GM12878 (cell line): ENCODE measurements at regions not wholly inside any gene's neighbourhood (a gene's known extent, or its start where the extent isn't known, plus 50 kb on each side); places are given as distances from the start of the nearest gene placed in this dataset.

ENCODE experiments used
- ATAC-seq: fragments of 200-7000 bp; cut with Tn5 transposase; 3 replicates; pipeline ENCODE4 v1.9.1; 2020; ENCODE audit warnings: mild to moderate bottlenecking, moderate library complexity
- BruUV-seq: library from RNA; stranded (reverse); fragments of 400-500 nt; replicated peaks from 2 replicates; lab custom pipeline; 2021; lab: Mats Ljungman, UMichigan
- CTCF ChIA-PET: fragments of 300-600 bp; sonication (Branson Sonifier 250); formaldehyde crosslinking; extraction: SDS; loops from one replicate; lab custom pipeline; 2021; ENCODE audit warnings: inconsistent platforms; lab: Yijun Ruan, JAX
- POLR2A ChIA-PET: fragments of 350-600 bp; formaldehyde crosslinking; extraction: SDS; loops from one replicate; lab custom pipeline; 2021; ENCODE audit warnings: inconsistent platforms; lab: Charles Lee
- RAD21 ChIA-PET: fragments of 300-600 bp; sonication (Branson Sonifier 250); formaldehyde crosslinking; loops from one replicate; lab custom pipeline; 2023; ENCODE audit warnings: antibody characterized with exemption; ENCODE audit not compliant: unreplicated experiment; lab: Charles Lee
- SMC1A ChIA-PET: fragments of 300-600 bp; sonication (Branson Sonifier 250); formaldehyde crosslinking; loops from one replicate; lab custom pipeline; 2023; ENCODE audit not compliant: unreplicated experiment, uncharacterized antibody; lab: Charles Lee
- DNase-seq: peaks from one replicate; pipeline ENCODE4 v3.0.0-alpha.2; 2011; ENCODE audit warnings: low read depth, low spot score
- FAIRE-seq: peaks from 3 replicates; lab custom pipeline; 2011; peaks lifted over from hg19 to GRCh38; lab: Jason Lieb, UNC
- H2AFZ ChIP-seq: 2 replicates; pipeline ENCODE4 v1.6.0; 2011; ENCODE audit warnings: low read depth, low read length, control low read depth; ENCODE audit not compliant: control insufficient read depth
- H3K27ac ChIP-seq: 2 replicates; pipeline ENCODE4 v1.5.1; 2011; ENCODE audit warnings: control low read depth; ENCODE audit not compliant: control insufficient read depth, insufficient read depth
- H3K27me3 ChIP-seq, 2 experiments: replicated peaks in 1 of 2; 2 replicates each; pipeline versions ENCODE4 v1.6.0 to v1.6.1; 2011; ENCODE audit warnings: low read length in 1 of 2; ENCODE audit not compliant: control insufficient read depth in 2 of 2, insufficient read depth in 2 of 2
- H3K36me3 ChIP-seq, 2 experiments: 2 replicates each; pipeline ENCODE4 v1.5.1; 2011; ENCODE audit warnings: low read length in 1 of 2; ENCODE audit not compliant: control insufficient read depth in 2 of 2, insufficient read depth in 2 of 2
- H3K4me1 ChIP-seq: 2 replicates; pipeline ENCODE4 v1.6.1; 2011; ENCODE audit warnings: mild to moderate bottlenecking, low read length, moderate library complexity, mixed read lengths; ENCODE audit not compliant: control insufficient read depth, insufficient read depth
- H3K4me2 ChIP-seq: 2 replicates; pipeline ENCODE4 v1.6.0; 2011; ENCODE audit warnings: control low read depth; ENCODE audit not compliant: control insufficient read depth, insufficient read depth
- H3K4me3 ChIP-seq: fragments of 200-600 bp; sonication (generic); 2 replicates; pipeline ENCODE4 v1.5.1; 2016
- H3K79me2 ChIP-seq: 2 replicates; pipeline ENCODE4 v1.6.0; 2011; ENCODE audit warnings: low read length; ENCODE audit not compliant: control insufficient read depth, insufficient read depth
- H3K9ac ChIP-seq: 2 replicates; pipeline ENCODE4 v1.8.0; 2011; ENCODE audit warnings: low read length, control low read depth, mixed read lengths; ENCODE audit not compliant: control insufficient read depth, insufficient read depth
- H3K9me3 ChIP-seq: replicated peaks from 3 replicates; pipeline ENCODE4 v1.5.1; 2011; ENCODE audit warnings: mild to moderate bottlenecking, low read length; ENCODE audit not compliant: control insufficient read depth, insufficient read depth
- H4K20me1 ChIP-seq: 2 replicates; pipeline ENCODE4 v1.6.0; 2011; ENCODE audit not compliant: control insufficient read depth, insufficient read depth
- CEBPB ChIP-seq, 2 experiments: fragments of 150-350 bp in 1 of 2; IDR thresholded peaks; 2 replicates each; pipeline ENCODE4 v1.6.1; 2012 to 2014; ENCODE audit warnings: low read depth in 2 of 2, low read length in 2 of 2, borderline replicate concordance in 1 of 2, inconsistent platforms in 1 of 2
- E4F1 ChIP-seq: fragments of 450-650 bp; IDR thresholded peaks from 2 replicates; pipeline ENCODE4 v1.6.1; 2018; ENCODE audit warnings: borderline replicate concordance, mild to moderate bottlenecking; ENCODE audit not compliant: partially characterized antibody
- ETV6 ChIP-seq, 2 experiments: fragments of 450-650 bp in 1 of 2; IDR thresholded peaks in 1 of 2; conservative IDR thresholded peaks in 1 of 2; 2 replicates each; pipeline ENCODE4 v1.6.1; 2014; ENCODE audit warnings: antibody characterized with exemption in 1 of 2, borderline replicate concordance in 1 of 2, low read depth in 1 of 2, mild to moderate bottlenecking in 1 of 2, moderate library complexity in 1 of 2
- FOS ChIP-seq: IDR thresholded peaks from 3 replicates; pipeline ENCODE4 v1.6.1; 2011; ENCODE audit warnings: borderline replicate concordance; ENCODE audit not compliant: insufficient read length; ENCODE audit errors: extremely low read depth
- HCFC1 ChIP-seq: fragments of 150-350 bp; IDR thresholded peaks from 2 replicates; pipeline ENCODE4 v1.6.1; 2014; ENCODE audit warnings: low read length
- IRF4 ChIP-seq: IDR thresholded peaks from 2 replicates; pipeline ENCODE4 v1.6.1; 2011; ENCODE audit warnings: low read depth, low read length
- MAX ChIP-seq: IDR thresholded peaks from 2 replicates; pipeline ENCODE4 v1.6.1; 2012; ENCODE audit warnings: low read depth, low read length, improper control_type of control experiment
- MLLT1 ChIP-seq: fragments of 450-650 bp; IDR thresholded peaks from 2 replicates; pipeline ENCODE4 v1.6.1; 2016; ENCODE audit warnings: mild to moderate bottlenecking
- NR2C1 ChIP-seq: fragments of 450-650 bp; IDR thresholded peaks from 2 replicates; pipeline ENCODE4 v1.6.1; 2017; ENCODE audit warnings: antibody characterized with exemption, mild to moderate bottlenecking, moderate library complexity
- PBX3 ChIP-seq: IDR thresholded peaks from 2 replicates; pipeline ENCODE4 v1.6.1; 2011; ENCODE audit warnings: mild to moderate bottlenecking, low read depth, low read length, moderate library complexity; ENCODE audit not compliant: insufficient replicate concordance
- POLR2A ChIP-seq: IDR thresholded peaks from 2 replicates; pipeline ENCODE4 v1.6.1; 2011; ENCODE audit warnings: low read depth, mild to moderate bottlenecking, low read length
- POU2F2 ChIP-seq: IDR thresholded peaks from 3 replicates; pipeline ENCODE4 v1.6.1; 2011; ENCODE audit warnings: low read depth, mild to moderate bottlenecking, low read length, borderline replicate concordance
- SIX5 ChIP-seq: IDR thresholded peaks from 2 replicates; pipeline ENCODE4 v1.6.1; 2011; ENCODE audit warnings: mild to moderate bottlenecking, low read depth, low read length, moderate library complexity; ENCODE audit not compliant: severe bottlenecking
- SKIL ChIP-seq: fragments of 450-650 bp; IDR thresholded peaks from 2 replicates; pipeline ENCODE4 v1.6.1; 2017; ENCODE audit warnings: mild to moderate bottlenecking, low read depth, inconsistent platforms; ENCODE audit not compliant: poor library complexity, severe bottlenecking
- SMAD5 ChIP-seq: IDR thresholded peaks from 2 replicates; pipeline ENCODE4 v1.6.1; 2016; ENCODE audit warnings: antibody characterized with exemption, low read depth
- SMC3 ChIP-seq: IDR thresholded peaks from 2 replicates; pipeline ENCODE4 v1.6.1; 2011; ENCODE audit warnings: low read length, improper control_type of control experiment, borderline replicate concordance
- ZBED1 ChIP-seq: IDR thresholded peaks from 2 replicates; pipeline ENCODE4 v1.6.1; 2016; ENCODE audit warnings: borderline replicate concordance
- WGBS: methylation state at CpG from one replicate; pipeline ENCODE4 v1.1.6; 2016; ENCODE audit warnings: low lambda C conversion rate; ENCODE audit not compliant: insufficient replicate concordance, insufficient coverage; ENCODE audit errors: missing lambda C conversion rate; 5-methylcytosine and 5-hydroxymethylcytosine counted together
- in situ Hi-C: fragments of 300-500 bp; cut with MboI; formaldehyde crosslinking; loops from 9 replicates; pipeline ENCODE4 v1.14.3; 2018; ENCODE audit warnings: mixed read lengths
- intact Hi-C: fragments of 100-400 bp; cut with micrococcal nuclease; formaldehyde crosslinking; loops from one replicate; pipeline ENCODE4 v1.14.2; 2022; ENCODE audit not compliant: unreplicated experiment

- intact Hi-C loops, result no loop called here
- RAD21 ChIA-PET, result no interaction called here
- TF ChIP-seq ETV6 (conservative IDR thresholded peaks at IDR 0.05 in 1 of 2, IDR thresholded peaks at IDR 0.05 in 1 of 2; ENCODE audit: borderline replicate concordance in 1 of 2, low read depth in 1 of 2) (no peak), HCFC1 (no peak), MAX (no peak), SIX5 (no peak), PBX3 (no peak), SKIL (no peak), POU2F2 (no peak), SMC3 (no peak), NR2C1 (no peak), POLR2A (no peak), E4F1 (no peak), IRF4 (no peak), ZBED1 (no peak), MLLT1 (no peak), SMAD5 (no peak), CEBPB (IDR thresholded peaks at IDR 0.05; ENCODE audit: borderline replicate concordance in 1 of 2, low read depth in 2 of 2, low read length in 2 of 2) (no peak), FOS (no peak)
Measured at GRCh38 chr3:159030886-159031679, 229.2 kb downstream of the MFSD1 start.

More at GRCh38 chr3:159030886-159031679, 229.2 kb downstream of the MFSD1 start:
- Histone ChIP-seq H3K36me3 (no peaks in the 10 kb centered on the region), H3K4me3 (no peak overlapping the region), H3K4me2 (no peak overlapping the region), H4K20me1 (no peaks in the 10 kb centered on the region), H2AFZ (no peak overlapping the region), H3K9ac (no peak overlapping the region), H3K79me2 (no peaks in the 10 kb centered on the region), H3K27ac (no peak overlapping the region), H3K27me3 (no peaks in the 10 kb centered on the region; a peak in 1 of 4 replicates), H3K4me1 (no peaks in the 10 kb centered on the region), H3K9me3 (no peaks in the 10 kb centered on the region)
- POLR2A ChIA-PET, result no interaction called here
- 9% methylated on average over 6 of the region's 6 CpGs for WGBS
- in situ Hi-C loops, result no loop called here
- CTCF ChIA-PET, result no interaction called here
- no peak for DNase-seq
- ATAC-seq, result no peak
- SMC1A ChIA-PET, result no interaction called here
- no TSS peak for BruUV-seq
- FAIRE-seq, result no peak
